EH (cell line): ENCODE measurements at regions not wholly inside any gene's neighbourhood (a gene's known extent, or its start where the extent isn't known, plus 50 kb on each side); places are given as distances from the start of the nearest gene placed in this dataset.
A peak's percentile ranks its signal among the peaks of the same experiment; 100 is the strongest.

Experiments used
- DNase-seq: peaks from one replicate; pipeline ENCODE4 v3.0.0-alpha.2; 2015; ENCODE audit warnings: low read depth

- DNase-seq: no peak
Observed at GRCh38 chr2:164439885-164440284, 181.4 kb downstream of the GRB14 start.

- DNase-seq: no peak
Observed at GRCh38 chr2:164439235-164439634, 182.0 kb downstream of the GRB14 start.

DNA sequence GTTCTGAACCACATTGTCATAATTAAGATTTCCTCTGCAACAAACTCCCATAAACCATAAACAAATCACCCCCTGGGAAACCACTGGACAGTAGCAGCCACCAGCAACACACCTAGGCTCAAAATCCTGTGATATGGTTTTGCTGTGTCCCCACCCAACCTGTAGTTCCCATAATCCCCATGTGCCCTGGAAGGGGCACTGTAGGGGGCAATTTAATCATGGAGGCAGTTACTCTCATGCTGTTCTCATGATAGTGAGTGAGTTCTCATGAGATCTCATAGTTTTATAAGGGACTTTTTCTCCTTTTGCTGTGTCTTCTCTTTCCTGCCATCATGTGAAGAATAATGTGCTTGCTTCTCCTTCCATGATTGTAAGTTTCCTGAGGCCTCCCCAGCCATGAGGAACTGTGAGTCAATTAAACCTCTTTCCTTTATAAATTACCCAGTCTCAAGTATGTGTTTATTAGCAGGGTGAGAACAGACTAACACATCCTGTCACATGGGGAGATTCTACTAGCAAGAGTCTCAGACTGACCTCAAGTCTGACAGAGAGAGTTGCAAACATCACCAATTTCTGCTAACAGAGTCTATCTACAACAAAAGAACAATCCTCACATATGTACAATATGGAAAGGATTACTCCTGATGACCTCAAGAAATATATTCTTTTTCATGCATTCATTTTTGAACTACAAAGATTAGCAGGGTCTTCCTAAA lies 182.6 kb downstream of the GRB14 start:
- DNase-seq: no peak

DNA sequence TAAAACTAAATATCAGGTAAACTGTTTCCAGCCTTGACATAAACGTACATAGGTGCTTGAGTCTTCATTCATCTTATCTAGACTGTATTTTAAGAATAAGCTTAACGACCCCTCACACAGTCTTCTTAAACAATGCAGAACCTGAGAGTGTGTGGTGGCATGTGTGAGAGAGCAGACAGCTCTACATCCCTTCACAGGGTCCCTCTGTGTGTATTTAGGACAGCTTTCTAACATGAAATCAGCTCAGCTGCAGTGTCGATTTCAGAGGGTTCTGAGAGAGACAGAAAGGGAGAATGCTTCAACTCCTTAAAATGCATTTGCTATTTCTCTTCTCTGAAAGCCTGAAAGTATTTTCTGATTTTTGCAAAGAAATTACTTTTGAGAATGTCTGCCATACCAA lies 185.2 kb downstream of the GRB14 start:
- DNase-seq: no peak

DNA sequence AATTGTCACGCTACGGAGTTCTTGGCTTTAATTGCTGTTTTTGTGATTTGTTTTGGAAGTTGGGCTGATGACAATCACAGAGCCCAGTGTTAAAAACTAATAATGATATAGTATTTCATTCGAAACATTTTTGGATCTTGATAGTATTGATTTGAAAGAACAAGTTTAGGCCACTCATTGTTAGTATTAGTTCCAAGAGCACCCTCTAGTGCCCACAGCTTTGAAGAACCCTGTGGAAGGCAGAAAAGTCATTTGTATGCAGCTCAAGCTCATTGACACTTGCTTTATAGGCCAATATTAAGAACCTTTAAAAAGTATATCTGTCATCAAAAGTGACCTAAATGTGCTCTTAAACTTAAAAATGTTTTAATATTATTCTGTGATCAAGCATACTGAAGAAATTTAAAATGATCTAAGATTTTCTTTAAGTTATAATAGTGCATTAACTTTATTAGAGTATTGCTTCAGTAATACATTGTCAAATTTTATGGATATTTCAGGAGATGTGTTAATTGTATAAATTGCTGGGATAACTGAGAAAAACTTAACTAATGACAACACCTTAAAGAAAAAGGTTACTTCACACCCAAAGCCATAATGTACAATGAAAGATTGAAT lies 191.0 kb downstream of the GRB14 start:
- DNase-seq: peak; percentile 53

DNA sequence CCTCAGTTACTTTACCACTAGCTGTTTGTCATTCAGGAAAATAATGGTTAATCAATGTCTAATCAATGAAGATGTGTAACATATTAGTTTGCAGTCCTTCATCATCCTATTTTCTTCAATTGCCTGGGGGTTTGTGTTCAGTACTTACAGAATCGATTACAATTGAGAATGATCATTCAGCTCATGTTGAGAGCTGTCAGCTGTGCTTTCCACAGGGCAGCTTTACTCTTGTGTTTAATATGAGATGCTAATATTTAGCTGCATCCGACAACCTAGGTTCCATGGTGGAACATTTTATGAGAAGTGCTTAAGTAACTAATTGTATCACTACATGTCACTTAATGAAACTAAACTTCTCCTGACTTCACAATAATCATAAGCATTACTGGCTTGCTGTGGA lies 191.9 kb downstream of the GRB14 start:
- no peak for DNase-seq

DNA sequence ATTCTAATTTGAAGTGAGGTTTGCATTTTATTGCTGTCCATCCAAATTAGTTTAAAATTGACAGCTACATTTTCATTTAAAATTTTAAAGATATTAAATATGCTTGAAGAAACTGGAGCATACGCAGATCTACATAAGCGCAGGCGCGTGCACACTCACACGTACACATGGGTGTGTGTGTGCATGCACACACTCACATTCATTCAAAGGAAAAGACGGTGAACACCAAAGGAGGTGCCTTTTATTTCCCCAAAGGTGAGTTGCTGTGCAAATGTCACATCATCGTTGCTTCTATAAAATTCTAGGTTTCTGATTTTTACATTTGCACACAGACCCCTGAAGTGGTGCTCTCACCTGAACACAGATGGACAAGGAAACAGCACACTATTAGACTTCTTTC lies 194.2 kb downstream of the GRB14 start:
- no peak for DNase-seq

DNA sequence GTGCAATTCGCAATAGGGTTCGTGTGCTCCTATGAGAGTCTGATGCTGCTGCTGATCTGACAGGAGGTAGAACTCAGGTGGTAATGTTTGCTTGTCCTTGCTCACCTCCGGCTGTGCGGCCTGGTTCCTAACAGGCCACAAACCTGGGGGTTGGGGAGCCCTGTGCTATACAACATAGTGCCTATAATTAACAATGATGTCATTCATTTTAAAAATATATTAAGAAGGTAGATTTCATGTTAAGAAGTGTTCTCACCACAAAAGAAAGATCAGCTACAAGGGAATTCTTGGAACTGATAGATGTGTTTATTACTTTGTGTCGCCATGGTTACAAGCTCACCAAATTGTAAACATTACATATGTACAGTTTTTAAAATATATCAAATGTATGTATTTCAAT lies 200.5 kb downstream of the GRB14 start:
- DNase-seq: no peak

- no peak for DNase-seq
Observed at GRCh38 chr2:164412831-164413230, 208.5 kb downstream of the GRB14 start.

GRCh38 chr2:164389411-164389810 lies 231.9 kb downstream of the GRB14 start:
- no peak for DNase-seq

DNA sequence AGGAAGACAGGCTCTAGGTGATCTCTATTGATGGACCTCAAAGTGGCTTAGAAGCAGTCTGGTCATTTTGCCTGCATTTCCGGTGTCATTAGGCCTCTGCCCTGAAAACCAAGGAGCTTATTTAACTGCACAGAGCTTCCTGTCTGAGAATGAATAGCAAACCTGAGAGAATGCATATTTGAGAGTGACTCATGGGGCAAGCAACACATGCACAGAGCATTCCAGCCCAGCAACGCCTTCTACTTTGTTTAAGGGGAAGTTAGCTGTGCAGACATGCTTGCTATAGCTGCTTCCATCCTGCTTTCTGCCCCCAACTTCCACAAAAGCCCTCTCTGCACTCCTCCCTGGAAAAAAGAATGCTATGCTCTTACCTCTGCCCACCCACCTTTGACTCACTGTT lies 232.8 kb downstream of the GRB14 start:
- peak; percentile 85 for DNase-seq

DNA sequence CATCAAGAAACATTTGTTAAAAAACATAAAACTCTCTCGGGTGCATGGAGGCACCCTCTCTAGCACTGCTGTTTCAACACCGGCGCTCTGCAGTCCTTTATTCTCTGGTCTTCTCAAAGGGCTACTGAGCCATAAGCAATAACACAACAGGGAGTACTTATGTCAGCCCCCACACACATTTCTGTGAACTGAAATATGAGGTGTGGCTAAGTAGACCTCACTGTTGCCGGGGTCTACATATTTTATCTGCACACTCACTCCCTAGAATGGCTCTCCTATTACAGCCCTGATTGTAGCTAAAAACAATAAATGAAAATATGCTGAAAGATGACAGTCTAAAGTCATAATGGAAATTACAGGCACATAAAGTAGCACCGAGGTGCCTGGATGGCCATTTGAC lies 235.1 kb downstream of the GRB14 start:
- no peak for DNase-seq

DNA sequence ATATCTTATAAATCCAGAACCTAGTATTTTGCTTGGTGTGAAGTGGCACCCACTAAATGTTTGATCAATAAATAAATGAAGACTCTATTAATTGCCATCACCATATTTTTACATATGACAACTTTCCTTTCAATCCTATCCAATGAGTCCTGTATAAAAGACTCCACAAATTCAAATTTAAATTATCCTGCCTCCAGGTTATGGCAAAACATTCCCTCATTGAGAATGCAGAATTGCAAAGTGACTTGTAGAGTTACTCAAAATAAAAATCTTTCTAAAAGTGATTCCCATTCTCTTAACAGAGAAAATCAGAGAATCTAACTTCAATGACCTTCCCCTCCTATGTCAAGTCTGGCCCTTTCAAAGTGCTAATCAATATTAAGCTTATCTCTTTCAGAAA lies 236.8 kb downstream of the GRB14 start:
- DNase-seq: no peak

- DNase-seq: no peak
Observed at GRCh38 chr2:164371916-164372315, 249.4 kb downstream of the GRB14 start.

DNA sequence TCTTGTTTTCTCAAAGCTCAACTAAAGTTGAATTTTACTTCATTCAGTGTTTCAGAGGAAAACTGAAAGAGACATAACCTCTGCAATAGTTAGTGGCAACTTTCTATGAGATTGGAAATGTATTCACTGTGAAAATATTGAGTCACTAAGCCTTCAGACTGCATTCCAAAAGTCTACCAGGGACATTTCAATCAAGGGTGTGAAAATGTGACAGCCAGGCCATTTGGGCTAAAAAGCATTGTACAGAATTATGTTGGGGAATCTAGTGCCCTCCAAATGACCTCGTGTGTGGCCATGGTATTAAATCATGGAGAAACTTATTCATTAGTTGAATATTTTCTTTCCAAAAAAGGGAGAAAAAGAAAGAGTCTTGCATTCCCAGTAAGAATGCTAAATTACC lies 251.9 kb downstream of the GRB14 start:
- peak; percentile 19 for DNase-seq

DNA sequence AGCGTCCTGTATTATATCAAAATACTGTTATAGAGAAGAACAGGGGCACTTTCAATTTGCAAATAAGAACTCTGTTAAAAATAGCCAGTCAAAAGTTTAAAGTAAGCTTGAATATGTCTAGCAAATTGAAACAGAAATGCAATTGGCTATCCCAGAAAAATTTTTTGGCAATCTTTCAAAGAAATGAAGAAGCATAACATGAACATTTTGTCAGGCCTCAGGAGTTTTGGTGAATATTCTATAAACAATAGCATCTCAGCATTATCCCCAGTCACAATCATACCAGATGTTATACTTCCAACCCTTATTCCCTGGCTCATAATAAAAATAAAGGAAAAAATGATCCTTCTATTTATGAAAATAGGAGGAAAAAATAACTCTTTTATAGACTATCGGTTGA lies 252.4 kb downstream of the GRB14 start:
- DNase-seq: no peak

GRCh38 chr2:164363646-164364045 lies 257.6 kb downstream of the GRB14 start:
- DNase-seq: no peak

- no peak for DNase-seq
Observed at GRCh38 chr2:164351536-164351935, 269.7 kb downstream of the GRB14 start.

GRCh38 chr2:164335947-164336346 lies 285.3 kb downstream of the GRB14 start:
- DNase-seq: no peak

DNA sequence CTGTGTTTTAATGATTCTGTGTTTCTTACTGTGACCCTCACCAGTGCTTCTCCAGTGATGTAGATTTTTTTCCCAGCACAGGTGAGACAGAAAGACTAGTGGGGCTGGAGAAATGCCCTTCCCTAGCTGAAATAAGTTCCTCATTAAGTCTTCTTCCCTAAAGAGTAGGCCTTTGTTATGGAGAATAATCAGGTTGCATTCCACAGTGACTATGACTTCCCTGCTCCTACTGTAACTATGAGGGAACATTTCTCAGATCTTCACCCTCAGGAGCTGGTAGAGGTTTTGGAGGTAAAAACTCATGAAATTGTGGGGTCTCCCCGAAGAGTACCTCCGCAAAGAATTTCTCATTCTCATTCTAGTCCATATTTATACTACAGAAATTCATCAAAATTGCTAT lies 286.2 kb downstream of the GRB14 start:
- DNase-seq: no peak

- no peak for DNase-seq
Observed at GRCh38 chr2:164328310-164328709, 293.0 kb downstream of the GRB14 start.

DNA sequence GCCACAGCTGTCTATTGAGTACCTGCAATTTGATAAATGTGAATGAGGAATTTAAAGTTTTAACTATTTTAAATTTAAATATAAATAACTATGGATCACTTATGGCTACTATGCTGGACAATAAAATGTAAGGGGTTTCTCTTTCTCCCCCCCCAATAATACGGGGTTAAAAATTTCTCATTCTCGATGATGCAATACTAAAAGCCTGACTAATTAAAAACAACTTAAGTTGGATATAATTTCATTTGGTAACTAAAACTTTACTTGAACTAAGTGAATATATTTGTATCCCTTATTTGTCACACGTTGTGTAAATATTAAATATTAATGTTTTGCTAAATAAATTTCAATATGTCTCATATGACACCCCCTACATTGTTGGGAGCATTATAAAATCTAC lies 297.3 kb downstream of the GRB14 start:
- DNase-seq: no peak

DNA sequence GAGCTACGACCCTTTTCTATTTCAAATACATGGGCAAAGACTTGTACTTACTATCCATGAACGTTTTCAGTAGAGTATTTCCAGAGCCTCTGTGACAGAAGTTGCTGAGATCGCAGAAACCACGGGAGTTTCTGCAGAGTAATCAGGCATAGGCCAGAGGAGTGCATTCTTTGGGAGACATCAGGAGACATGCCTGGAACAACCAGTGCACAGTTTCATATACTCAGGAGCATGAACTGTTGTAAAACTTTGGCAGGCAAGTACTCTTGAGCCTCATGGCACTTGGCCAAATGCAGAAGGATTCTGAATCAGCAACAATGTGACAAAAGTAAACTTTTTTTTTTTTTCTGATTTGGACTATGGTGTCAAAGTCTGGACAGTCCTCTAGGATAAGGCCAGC lies 307.1 kb downstream of the GRB14 start:
- peak; percentile 13 for DNase-seq

GRCh38 chr2:164306872-164307271 lies 314.4 kb downstream of the GRB14 start:
- DNase-seq: no peak
